ENCODE measurements at regions not wholly inside any gene's neighbourhood (a gene's known extent, or its start where the extent isn't known, plus 50 kb on each side); places are given as distances from the start of the nearest gene placed in this dataset.

DNA sequence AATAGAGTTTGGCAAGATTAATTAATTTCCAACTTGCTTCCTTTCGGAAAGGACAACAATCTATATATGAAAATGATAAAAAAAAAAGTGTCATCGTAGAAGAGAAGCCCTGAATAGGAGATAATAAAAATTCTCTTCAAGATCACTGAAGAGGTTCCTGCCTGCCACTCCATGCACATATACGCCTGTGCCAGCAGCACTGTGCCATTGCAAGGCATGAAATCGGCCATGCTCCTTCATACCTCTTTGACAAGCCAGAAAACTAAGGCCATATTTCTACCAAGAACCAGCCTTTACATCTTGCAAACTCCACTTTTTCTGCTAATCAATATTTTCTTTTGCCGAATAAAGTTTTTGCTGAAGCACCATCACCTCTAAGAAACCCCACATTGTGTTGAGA lies 365.5 kb downstream of the CXXC4 start:
- H3K4me1 ChIP-seq (ENCODE audit: insufficient read depth, low read length), result peaks cover 4% of the 10 kb centered on the region; the same call in 1 of the 2 replicates
- no peaks in the 10 kb centered on the region for H3K9me2 ChIP-seq (replicated peaks; ENCODE audit: low read length)
- H4K20me1 ChIP-seq (ENCODE audit: low read length), result no peaks in the 10 kb centered on the region
- DNase-seq, result no peak
- TF ChIP-seq EZH2 (IDR thresholded peaks at IDR 0.05; ENCODE audit: low read length, unreplicated experiment) (no peak), CTCF (conservative IDR thresholded peaks at IDR 0.05; ENCODE audit: low read depth, low read length) (no peak), EZH2phosphoT487 (IDR thresholded peaks at IDR 0.05; ENCODE audit: borderline replicate concordance, low read length) (no peak)
- no peaks in the 10 kb centered on the region for H3F3A ChIP-seq (ENCODE audit: low read length, unreplicated experiment)
- intact Hi-C loops (cut with micrococcal nuclease), result no loop called here
- POLR2A ChIA-PET (ENCODE audit: unreplicated experiment), result no interaction called here
- no peak overlapping the region for H2AFZ ChIP-seq (ENCODE audit: low read length)
- CTCF ChIA-PET, result no interaction called here
- no TSS peak for BruUV-seq (replicated peaks)
- no peak overlapping the region for H3K27ac ChIP-seq (ENCODE audit: low read length)
- H3K9me3 ChIP-seq (ENCODE audit: low read length), result no peaks in the 10 kb centered on the region
- H3K4me2 ChIP-seq (ENCODE audit: low read length), result peak overlapping the region; percentile 15; the same call in 1 of the 2 replicates
- no peak for ATAC-seq
- no peaks in the 10 kb centered on the region for H3K36me3 ChIP-seq (ENCODE audit: low read depth, low read length)
- H3K9ac ChIP-seq (ENCODE audit: low read length), result no peak overlapping the region
- no peaks in the 10 kb centered on the region for H3K27me3 ChIP-seq (ENCODE audit: low read length)
- no peaks in the 10 kb centered on the region for H3K79me2 ChIP-seq (ENCODE audit: low read length)
- H3K4me3 ChIP-seq (ENCODE audit: low read length), result no peak overlapping the region

DNA sequence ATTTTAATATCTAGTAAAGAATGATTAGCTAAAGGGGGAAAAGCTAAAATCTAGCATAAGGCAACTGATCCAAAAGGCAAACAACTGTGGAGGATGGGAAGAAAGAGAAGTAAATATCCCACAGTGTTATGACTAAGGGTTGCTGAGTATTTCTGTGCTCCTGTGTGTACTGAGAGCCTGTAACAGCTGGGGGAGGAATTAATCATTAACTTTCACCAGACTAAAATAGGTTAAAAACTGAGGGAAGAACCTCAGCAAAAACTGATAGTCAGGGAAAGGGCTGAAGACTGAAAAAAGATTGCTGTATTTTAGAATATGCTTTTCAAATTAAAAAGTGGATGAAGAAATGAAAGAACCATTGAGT lies 365.9 kb downstream of the CXXC4 start:
- no peaks in the 10 kb centered on the region for H3K9me2 ChIP-seq (replicated peaks; ENCODE audit: low read length)
- no peaks in the 10 kb centered on the region for H3F3A ChIP-seq (ENCODE audit: low read length, unreplicated experiment)
- H3K4me3 ChIP-seq (ENCODE audit: low read length), result no peak overlapping the region
- no peak overlapping the region for H3K27ac ChIP-seq (ENCODE audit: low read length)
- no peaks in the 10 kb centered on the region for H3K9me3 ChIP-seq (ENCODE audit: low read length)
- intact Hi-C loops (cut with micrococcal nuclease), result no loop called here
- ChIA-PET POLR2A (ENCODE audit: unreplicated experiment) (no interaction called here), CTCF (no interaction called here)
- H3K4me1 ChIP-seq (ENCODE audit: insufficient read depth, low read length), result peaks cover 4% of the 10 kb centered on the region; the same call in 1 of the 2 replicates
- no peaks in the 10 kb centered on the region for H3K27me3 ChIP-seq (ENCODE audit: low read length)
- H3K9ac ChIP-seq (ENCODE audit: low read length), result no peak overlapping the region
- H3K79me2 ChIP-seq (ENCODE audit: low read length), result no peaks in the 10 kb centered on the region
- H4K20me1 ChIP-seq (ENCODE audit: low read length), result no peaks in the 10 kb centered on the region
- BruUV-seq (replicated peaks), result no TSS peak
- no peak for TF ChIP-seq CTCF (conservative IDR thresholded peaks at IDR 0.05; ENCODE audit: low read depth, low read length)
- no peak for TF ChIP-seq EZH2 (IDR thresholded peaks at IDR 0.05; ENCODE audit: low read length, unreplicated experiment)
- TF ChIP-seq EZH2phosphoT487 (IDR thresholded peaks at IDR 0.05; ENCODE audit: borderline replicate concordance, low read length), result no peak
- H3K4me2 ChIP-seq (ENCODE audit: low read length), result peak overlapping the region; percentile 16; the same call in 1 of the 2 replicates
- ATAC-seq, result peak; percentile 70
- DNase-seq, result peak; percentile 37
- no peak overlapping the region for H2AFZ ChIP-seq (ENCODE audit: low read length)
- H3K36me3 ChIP-seq (ENCODE audit: low read depth, low read length), result no peaks in the 10 kb centered on the region

DNA sequence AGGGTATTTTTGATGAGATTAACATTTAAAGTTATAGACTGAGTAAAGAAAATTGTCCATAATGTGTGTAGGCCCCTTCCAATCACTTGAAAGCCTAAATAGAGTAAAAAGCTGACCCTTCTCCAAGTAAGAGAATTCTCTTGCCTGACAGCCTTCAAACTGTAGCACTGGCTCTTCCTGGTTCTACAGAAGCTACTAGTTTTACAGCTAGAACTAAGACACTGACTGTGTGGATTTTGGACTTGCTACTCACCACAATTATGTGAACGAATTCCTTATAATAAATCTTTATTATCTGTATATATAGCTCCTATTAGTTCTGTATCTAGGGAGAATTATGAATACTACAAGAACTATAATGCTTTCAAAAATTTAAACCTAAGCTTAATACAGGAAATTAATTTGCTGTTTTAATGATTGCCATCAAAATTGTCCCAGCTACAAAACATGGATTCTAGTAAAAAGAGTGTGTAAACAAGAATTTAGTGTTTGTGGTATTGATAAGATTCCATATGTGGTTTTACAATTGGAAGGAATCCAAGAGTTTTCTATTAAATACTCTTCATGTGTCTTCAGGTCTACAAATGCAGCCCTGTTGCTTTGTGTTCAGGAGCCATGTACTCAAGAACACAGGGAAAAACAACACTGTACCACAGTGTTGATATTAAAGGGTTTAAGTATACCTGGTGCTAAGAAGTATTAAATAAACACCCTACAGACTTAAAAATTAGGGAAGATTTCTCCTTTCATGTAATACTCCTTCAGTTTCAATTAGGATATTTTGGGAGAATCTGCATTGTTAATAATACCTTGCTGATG lies 366.5 kb downstream of the CXXC4 start:
- CTCF ChIA-PET, result no interaction called here
- Histone ChIP-seq H4K20me1 (ENCODE audit: low read length) (no peaks in the 10 kb centered on the region), H3K27me3 (ENCODE audit: low read length) (no peaks in the 10 kb centered on the region), H3K9me2 (replicated peaks; ENCODE audit: low read length) (no peaks in the 10 kb centered on the region), H3K27ac (ENCODE audit: low read length) (no peak overlapping the region), H3K4me2 (ENCODE audit: low read length) (0 out of 2 replicates have a peak overlapping the region, but pooled peaks have one; percentile 16), H2AFZ (ENCODE audit: low read length) (no peak overlapping the region), H3K4me1 (ENCODE audit: insufficient read depth, low read length) (peaks cover 4% of the 10 kb centered on the region; the same call in 1 of the 2 replicates), H3K79me2 (ENCODE audit: low read length) (no peaks in the 10 kb centered on the region), H3F3A (ENCODE audit: low read length, unreplicated experiment) (no peaks in the 10 kb centered on the region), H3K36me3 (ENCODE audit: low read depth, low read length) (no peaks in the 10 kb centered on the region), H3K9ac (ENCODE audit: low read length) (no peak overlapping the region), H3K4me3 (ENCODE audit: low read length) (no peak overlapping the region), H3K9me3 (ENCODE audit: low read length) (no peaks in the 10 kb centered on the region)
- BruUV-seq (replicated peaks), result no TSS peak
- intact Hi-C loops (cut with micrococcal nuclease), result no loop called here
- POLR2A ChIA-PET (ENCODE audit: unreplicated experiment), result no interaction called here
- no peak for TF ChIP-seq CTCF (conservative IDR thresholded peaks at IDR 0.05; ENCODE audit: low read depth, low read length)
- no peak for TF ChIP-seq EZH2phosphoT487 (IDR thresholded peaks at IDR 0.05; ENCODE audit: borderline replicate concordance, low read length)
- TF ChIP-seq EZH2 (IDR thresholded peaks at IDR 0.05; ENCODE audit: low read length, unreplicated experiment), result no peak
- DNase-seq (peak; percentile 28), ATAC-seq (no peak)

Measured in PC-3 (cell line).